ENCODE measurements at regions not wholly inside any gene's neighbourhood (a gene's known extent, or its start where the extent isn't known, plus 50 kb on each side); places are given as distances from the start of the nearest gene placed in this dataset.
"Not testable (repeated sequence)": the region's sequence is repeated elsewhere in the genome, so short reads cannot be mapped to it uniquely, and the experiment has no call there.

DNA sequence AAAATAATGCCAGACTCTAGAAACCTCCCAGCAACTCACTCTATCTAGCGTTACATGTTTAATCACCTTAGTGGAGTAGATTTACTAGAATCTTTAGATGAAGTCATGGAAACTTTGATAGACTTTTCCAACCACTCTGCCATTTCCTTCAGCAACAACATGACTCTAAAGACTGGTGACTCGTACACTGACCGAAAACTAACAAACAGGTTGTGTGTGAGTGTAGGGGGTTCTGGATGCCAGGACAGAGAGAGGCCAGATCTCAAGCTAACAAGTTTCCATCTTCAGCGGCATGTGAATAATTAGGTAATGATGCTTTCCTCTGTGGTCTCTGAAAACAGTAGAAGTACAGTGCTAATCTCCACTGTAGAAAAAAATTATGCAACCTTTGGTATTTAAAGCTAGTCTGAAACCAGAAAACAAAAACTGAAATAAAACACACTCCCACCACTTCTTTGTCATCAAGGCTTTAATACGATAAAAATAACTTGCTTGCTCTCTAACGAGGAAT, 286.4 kb downstream of the PRDM5 start:
- no peak for DNase-seq

DNA sequence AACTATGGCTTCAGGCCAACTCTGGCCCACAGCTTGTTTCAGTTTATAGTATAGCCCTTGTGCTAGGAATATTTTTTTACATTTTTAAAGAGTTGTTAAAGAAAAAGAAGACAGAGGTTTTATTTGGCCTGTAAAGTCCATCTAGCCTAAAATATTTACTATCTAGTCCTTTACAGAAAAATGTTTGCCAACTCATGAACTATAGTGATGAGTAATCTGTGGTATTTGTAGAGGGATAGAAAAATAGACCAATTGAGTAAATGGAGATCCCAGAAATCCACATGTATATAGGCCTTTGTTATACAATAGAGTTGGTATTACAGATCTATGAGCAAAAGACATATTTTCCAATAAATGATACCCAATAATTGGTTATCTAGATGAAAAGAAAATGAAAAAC, 288.7 kb downstream of the PRDM5 start:
- no peak for DNase-seq

DNA sequence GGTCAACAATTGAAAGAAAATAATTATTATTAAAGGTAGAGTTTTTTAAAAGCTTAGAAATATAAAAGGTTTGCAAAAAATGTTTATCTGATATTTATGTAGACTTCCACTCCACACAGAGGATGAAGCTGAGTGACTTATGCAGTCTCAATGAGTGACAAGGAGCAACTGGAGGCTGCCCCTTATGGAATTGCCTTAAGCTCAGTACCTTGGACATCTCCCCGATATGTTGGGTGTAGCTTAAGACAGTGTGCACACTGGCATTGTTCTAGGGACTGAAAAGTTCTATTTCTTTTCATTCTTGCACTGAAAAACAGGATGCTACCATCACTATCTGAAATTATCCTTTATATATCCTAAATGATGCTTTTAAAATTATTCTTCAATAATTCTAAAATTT, 292.1 kb downstream of the PRDM5 start:
- DNase-seq = no peak

DNA sequence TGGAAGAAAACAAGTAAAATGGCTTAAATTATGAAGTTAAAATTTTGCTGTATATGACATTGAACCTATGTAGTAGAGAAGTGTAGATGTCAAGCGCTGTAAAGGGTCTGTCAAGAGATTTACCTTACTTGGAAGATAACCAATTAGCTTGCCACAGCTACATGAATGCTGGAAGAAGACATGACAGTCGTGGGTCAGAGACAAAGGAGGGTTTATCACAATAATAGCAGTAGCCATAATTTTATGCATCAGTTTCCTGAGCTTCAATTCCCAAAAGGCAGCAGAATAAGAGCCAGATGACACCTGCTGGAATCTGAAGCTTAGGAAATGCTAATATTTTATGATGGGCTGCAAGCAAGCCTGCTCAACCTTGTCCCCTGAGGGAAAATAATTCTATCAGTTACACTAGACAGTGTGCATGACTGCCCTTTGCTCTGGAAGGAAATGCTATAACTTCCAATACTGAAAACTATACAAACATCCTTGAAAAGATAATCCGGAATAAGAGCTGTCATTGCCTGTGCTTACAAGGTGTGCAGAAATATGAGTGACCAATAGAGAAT, 292.9 kb downstream of the PRDM5 start:
- DNase-seq = no peak

DNA sequence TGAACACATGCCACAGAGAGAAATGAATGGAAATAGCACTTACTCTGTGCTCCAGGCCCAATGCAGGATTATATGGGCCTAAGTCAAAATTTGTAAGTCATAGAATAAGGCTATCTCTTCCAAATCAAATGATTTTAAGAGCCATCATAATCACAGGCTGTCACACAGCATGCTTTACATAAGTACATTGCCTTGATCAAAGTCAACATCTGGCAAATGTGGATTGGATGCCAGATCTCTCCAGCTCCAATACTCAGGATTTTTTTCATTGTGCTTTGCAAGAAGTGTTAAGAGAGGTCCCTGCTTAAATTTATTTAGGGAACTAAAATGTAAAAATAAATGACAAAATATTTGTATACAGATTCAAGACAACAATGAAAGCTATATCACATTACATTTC, 299.9 kb downstream of the PRDM5 start:
- DNase-seq = no peak

GRCh38 chr4:120617171-120617570, 305.4 kb downstream of the PRDM5 start:
- DNase-seq = no peak

- DNase-seq = no peak
Measured at GRCh38 chr4:120616041-120616440, 306.5 kb downstream of the PRDM5 start.

GRCh38 chr4:120613778-120614177, 308.7 kb downstream of the PRDM5 start:
- DNase-seq = no peak

DNA sequence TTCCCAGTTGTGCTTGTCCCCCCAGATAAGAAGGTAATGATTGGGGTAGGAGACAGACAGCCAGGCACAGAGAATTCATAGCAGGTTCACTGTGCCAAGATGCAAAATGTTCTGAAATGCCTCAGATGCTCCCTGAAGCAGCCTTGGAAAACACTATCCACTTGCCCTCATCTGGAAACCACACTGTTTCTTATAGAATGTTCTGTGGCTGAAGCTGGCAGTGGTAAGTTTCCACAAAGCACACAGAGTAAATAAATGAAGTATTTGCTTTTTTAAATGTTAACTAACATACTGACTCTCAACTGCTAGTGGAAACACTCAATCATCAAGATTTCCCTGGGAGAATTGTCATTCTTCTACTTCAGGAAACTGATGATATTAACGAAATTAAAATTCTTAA, 311.4 kb downstream of the PRDM5 start:
- DNase-seq = no peak

DNA sequence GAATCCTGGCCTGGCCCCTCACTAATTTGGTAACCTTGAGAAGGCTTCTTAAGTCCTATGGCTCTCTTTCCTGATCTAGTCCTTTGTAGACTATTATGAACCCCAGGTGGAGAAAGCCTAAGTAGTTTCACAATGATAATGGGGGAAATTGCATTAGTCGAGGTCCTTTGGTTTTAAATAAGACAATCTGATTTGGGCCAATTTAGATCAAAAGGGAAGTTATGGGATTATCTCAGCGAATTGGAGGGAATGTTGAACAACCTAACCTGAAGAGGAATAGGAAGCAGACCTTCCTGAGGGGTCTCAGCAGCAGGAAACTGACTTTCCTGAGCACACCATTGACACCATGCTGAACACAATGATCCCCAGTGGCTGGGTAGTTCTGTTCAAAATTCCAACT, 331.5 kb downstream of the PRDM5 start:
- no peak for DNase-seq

- no peak for DNase-seq
Measured at GRCh38 chr4:120589787-120590186, 332.7 kb downstream of the PRDM5 start.

GRCh38 chr4:120568731-120569130, 353.8 kb downstream of the PRDM5 start:
- no peak for DNase-seq

DNA sequence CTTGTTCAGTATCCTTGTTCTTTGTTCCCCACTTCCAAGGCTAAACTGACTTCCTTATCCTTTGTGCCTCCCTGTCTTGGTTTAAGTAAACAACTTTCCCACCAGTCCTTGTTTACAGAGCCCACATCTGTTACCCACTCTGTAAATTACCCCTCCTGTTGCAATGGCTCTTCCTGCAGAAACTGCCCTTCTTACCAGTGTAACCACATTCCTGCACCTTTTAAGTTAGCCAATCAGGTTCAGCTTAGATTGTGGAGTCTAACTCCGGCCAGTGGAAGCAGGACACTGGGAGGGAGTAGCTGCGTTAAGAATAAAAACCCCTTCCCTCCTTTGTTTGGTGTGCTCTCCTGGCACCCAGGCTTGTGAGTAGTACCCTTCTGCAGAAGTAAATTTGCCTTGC, 360.9 kb downstream of the PRDM5 start:
- no peak for DNase-seq

GRCh38 chr4:120557372-120557771, 365.2 kb downstream of the PRDM5 start:
- no peak for DNase-seq

GRCh38 chr4:120555058-120555457, 367.5 kb downstream of the PRDM5 start:
- no peak for DNase-seq

DNA sequence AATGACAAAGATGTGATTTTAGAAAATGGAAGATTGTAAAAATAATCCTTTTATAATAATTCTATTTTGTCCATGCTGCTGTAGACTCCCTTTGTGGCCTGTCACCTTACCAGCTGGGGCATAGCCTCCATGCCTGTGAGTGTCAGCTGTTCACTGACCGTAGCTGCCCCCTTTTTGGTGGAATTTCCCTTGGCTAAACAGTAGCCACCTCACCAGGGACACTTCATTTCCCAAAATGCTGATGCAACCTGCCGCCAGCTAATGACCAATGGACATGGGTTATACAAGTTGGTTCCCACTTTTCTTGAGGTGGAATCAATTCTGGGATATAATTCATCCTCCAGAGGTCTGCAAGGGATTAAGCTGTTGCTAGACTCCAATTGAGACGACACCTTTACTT, 368.4 kb downstream of the PRDM5 start:
- no peak for DNase-seq

- not testable (repeated sequence) for DNase-seq
Measured at GRCh38 chr4:120550624-120551220, 371.8 kb downstream of the PRDM5 start.

- no peak for DNase-seq
Measured at GRCh38 chr4:120549011-120549570, 373.4 kb downstream of the PRDM5 start.

GRCh38 chr4:120545391-120545790, 377.1 kb downstream of the PRDM5 start:
- no peak for DNase-seq

GRCh38 chr4:120544838-120545237, 377.7 kb downstream of the PRDM5 start:
- DNase-seq = no peak

DNA sequence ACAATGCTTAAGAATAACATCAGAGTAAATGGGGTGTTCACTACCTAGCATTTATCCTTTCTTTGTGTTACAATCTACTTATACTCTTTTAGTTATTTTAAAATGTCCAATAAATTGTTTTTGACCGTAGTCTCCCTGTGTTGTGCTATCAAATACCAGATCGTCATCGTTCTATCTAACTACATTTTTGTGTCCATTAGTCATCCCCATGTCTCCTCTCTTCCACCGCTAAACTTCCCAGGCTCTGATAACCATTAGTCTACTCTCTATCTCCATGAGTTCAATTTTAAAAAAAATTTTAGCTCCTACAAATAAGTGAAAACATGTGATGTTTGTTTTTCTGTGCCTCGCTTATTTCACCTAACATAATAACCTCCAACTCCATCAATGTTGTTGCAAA, 381.9 kb downstream of the PRDM5 start:
- DNase-seq = no peak

DNA sequence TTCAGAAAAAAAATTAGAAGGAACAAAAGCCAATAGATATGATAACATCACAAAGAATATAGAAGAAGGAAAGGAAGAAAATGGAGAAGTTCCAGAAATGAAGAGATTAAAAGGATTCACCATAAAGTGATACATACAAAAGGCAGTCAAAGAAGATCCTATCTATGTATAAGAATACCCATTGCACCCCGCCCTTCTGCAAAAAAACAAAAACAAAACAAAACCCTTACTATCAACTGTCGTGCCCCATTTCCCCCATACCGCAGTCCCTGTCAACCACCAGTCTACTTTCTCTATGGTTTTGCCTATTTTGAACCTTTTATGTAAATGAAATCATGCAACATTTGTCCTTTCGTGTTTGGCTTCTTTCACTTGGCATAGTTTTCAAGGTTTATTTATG, 385.6 kb downstream of the PRDM5 start:
- DNase-seq = no peak

- DNase-seq = no peak
Measured at GRCh38 chr4:120528428-120528827, 394.1 kb downstream of the PRDM5 start.

GRCh38 chr4:120526033-120526432, 396.5 kb downstream of the PRDM5 start:
- no peak for DNase-seq

DNA sequence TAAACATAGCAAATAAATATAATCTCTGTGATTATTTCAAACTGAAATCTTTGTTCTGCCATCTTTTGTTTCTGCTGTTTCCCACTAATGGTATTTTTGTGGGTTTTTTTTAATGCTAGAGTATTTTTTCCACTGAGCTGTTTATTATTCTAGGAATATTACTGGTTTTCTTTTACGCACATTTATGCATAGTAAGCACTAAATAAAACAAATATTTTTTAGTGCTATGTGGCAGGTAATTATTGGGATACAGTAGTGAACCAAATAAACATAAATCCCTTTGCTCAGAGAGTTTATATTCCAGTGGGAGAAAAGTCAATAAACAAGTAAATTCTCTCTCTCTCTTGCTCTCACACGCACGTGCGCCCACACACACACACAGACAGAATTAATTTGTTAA, 397.4 kb downstream of the PRDM5 start:
- DNase-seq = no peak

Data from inflammatory macrophage (primary cell).